ENCODE measurements at regions not wholly inside any gene's neighbourhood (a gene's known extent, or its start where the extent isn't known, plus 50 kb on each side); places are given as distances from the start of the nearest gene placed in this dataset.
"Not testable (repeated sequence)": the region's sequence is repeated elsewhere in the genome, so short reads cannot be mapped to it uniquely, and the experiment has no call there.

GRCh38 chr7:63887031-63887430 is 111.6 kb upstream of the ZNF722 start:
- no peak for DNase-seq (ENCODE audit: low read depth in 2 of 2)
- Histone ChIP-seq H3K4me2 (ENCODE audit: extremely low read depth, insufficient read depth, low read length) (no peak overlapping the region), H2AFZ (ENCODE audit: low read length) (no peak overlapping the region), H3K9ac (ENCODE audit: insufficient read depth, low read length) (no peak overlapping the region), H3K9me3 (ENCODE audit: control insufficient read depth, insufficient read depth, low read depth, low read length) (no peaks in the 10 kb centered on the region), H3K79me2 (ENCODE audit: control insufficient read depth, insufficient read depth, low read length) (no peaks in the 10 kb centered on the region), H3K27me3 (ENCODE audit: control insufficient read depth, insufficient read depth, low read length) (no peaks in the 10 kb centered on the region), H3K27ac (ENCODE audit: insufficient read depth, low read length) (no peak overlapping the region), H3K36me3 (ENCODE audit: control insufficient read depth, insufficient read depth, low read length) (no peaks in the 10 kb centered on the region), H3K4me3 (replicated peaks in 1 of 4; ENCODE audit: control extremely low read depth in 1 of 4, insufficient read depth in 1 of 4, low read depth in 3 of 4, low read length in 4 of 4) (no peak overlapping the region), H3K4me1 (ENCODE audit: control insufficient read depth, extremely low read depth, insufficient read depth, low read length) (no peaks in the 10 kb centered on the region), H4K20me1 (ENCODE audit: control insufficient read depth, extremely low read depth, insufficient read depth, low read length) (no peaks in the 10 kb centered on the region)
- no peak for TF ChIP-seq CTCF (conservative IDR thresholded peaks at IDR 0.05 in 1 of 2, IDR thresholded peaks at IDR 0.05 in 1 of 2; ENCODE audit: low read depth in 1 of 2, low read length in 2 of 2)
- TF ChIP-seq EZH2 (IDR thresholded peaks at IDR 0.05; ENCODE audit: low read length, missing control alignments): no peak

GRCh38 chr7:63899691-63900393 is 98.8 kb upstream of the ZNF722 start:
- no peak overlapping the region for H2AFZ ChIP-seq (ENCODE audit: low read length)
- H3K9ac ChIP-seq (ENCODE audit: insufficient read depth, low read length): no peak overlapping the region
- no peaks in the 10 kb centered on the region for H3K36me3 ChIP-seq (ENCODE audit: control insufficient read depth, insufficient read depth, low read length)
- no peaks in the 10 kb centered on the region for H4K20me1 ChIP-seq (ENCODE audit: control insufficient read depth, extremely low read depth, insufficient read depth, low read length)
- H3K79me2 ChIP-seq (ENCODE audit: control insufficient read depth, insufficient read depth, low read length): no peaks in the 10 kb centered on the region
- no peaks in the 10 kb centered on the region for H3K4me1 ChIP-seq (ENCODE audit: control insufficient read depth, extremely low read depth, insufficient read depth, low read length)
- no peak for TF ChIP-seq EZH2 (IDR thresholded peaks at IDR 0.05; ENCODE audit: low read length, missing control alignments)
- TF ChIP-seq CTCF (conservative IDR thresholded peaks at IDR 0.05 in 1 of 2, IDR thresholded peaks at IDR 0.05 in 1 of 2; ENCODE audit: low read depth in 1 of 2, low read length in 2 of 2): no peak
- H3K4me2 ChIP-seq (ENCODE audit: extremely low read depth, insufficient read depth, low read length): no peak overlapping the region
- H3K27me3 ChIP-seq (ENCODE audit: control insufficient read depth, insufficient read depth, low read length): no peaks in the 10 kb centered on the region
- no peak overlapping the region for H3K4me3 ChIP-seq (replicated peaks in 1 of 4; ENCODE audit: control extremely low read depth in 1 of 4, insufficient read depth in 1 of 4, low read depth in 3 of 4, low read length in 4 of 4)
- no peak overlapping the region for H3K27ac ChIP-seq (ENCODE audit: insufficient read depth, low read length)
- no peak for DNase-seq (ENCODE audit: low read depth in 2 of 2)
- no peaks in the 10 kb centered on the region for H3K9me3 ChIP-seq (ENCODE audit: control insufficient read depth, insufficient read depth, low read depth, low read length)

- Histone ChIP-seq H3K36me3 (ENCODE audit: control insufficient read depth, insufficient read depth, low read length) (no peaks in the 10 kb centered on the region), H3K27me3 (ENCODE audit: control insufficient read depth, insufficient read depth, low read length) (no peaks in the 10 kb centered on the region), H4K20me1 (ENCODE audit: control insufficient read depth, extremely low read depth, insufficient read depth, low read length) (no peaks in the 10 kb centered on the region), H3K4me3 (replicated peaks in 1 of 4; ENCODE audit: control extremely low read depth in 1 of 4, insufficient read depth in 1 of 4, low read depth in 3 of 4, low read length in 4 of 4) (peak overlapping the region in 1 of 4 experiments; percentile 7), H3K4me1 (ENCODE audit: control insufficient read depth, extremely low read depth, insufficient read depth, low read length) (no peaks in the 10 kb centered on the region), H3K79me2 (ENCODE audit: control insufficient read depth, insufficient read depth, low read length) (no peaks in the 10 kb centered on the region), H3K27ac (ENCODE audit: insufficient read depth, low read length) (no peak overlapping the region), H2AFZ (ENCODE audit: low read length) (no peak overlapping the region), H3K9me3 (ENCODE audit: control insufficient read depth, insufficient read depth, low read depth, low read length) (no peaks in the 10 kb centered on the region), H3K4me2 (ENCODE audit: extremely low read depth, insufficient read depth, low read length) (no peak overlapping the region), H3K9ac (ENCODE audit: insufficient read depth, low read length) (no peak overlapping the region)
- TF ChIP-seq CTCF (conservative IDR thresholded peaks at IDR 0.05 in 1 of 2, IDR thresholded peaks at IDR 0.05 in 1 of 2; ENCODE audit: low read depth in 1 of 2, low read length in 2 of 2) (no peak), EZH2 (IDR thresholded peaks at IDR 0.05; ENCODE audit: low read length, missing control alignments) (no peak)
- DNase-seq (ENCODE audit: low read depth in 2 of 2): no peak
These were observed 98.0 kb upstream of the ZNF722 start for GRCh38 chr7:63900394-63901203.

- H2AFZ ChIP-seq (ENCODE audit: low read length); H3K27ac ChIP-seq (ENCODE audit: insufficient read depth, low read length): not testable (repeated sequence)
These were observed 97.5 kb upstream of the ZNF722 start for GRCh38 chr7:63901204-63901506.

More at GRCh38 chr7:63901204-63901506, 97.5 kb upstream of the ZNF722 start:
- H3K9ac ChIP-seq (ENCODE audit: insufficient read depth, low read length); H3K27me3 ChIP-seq (ENCODE audit: control insufficient read depth, insufficient read depth, low read length); DNase-seq (ENCODE audit: low read depth in 2 of 2); H4K20me1 ChIP-seq (ENCODE audit: control insufficient read depth, extremely low read depth, insufficient read depth, low read length); H3K79me2 ChIP-seq (ENCODE audit: control insufficient read depth, insufficient read depth, low read length); H3K9me3 ChIP-seq (ENCODE audit: control insufficient read depth, insufficient read depth, low read depth, low read length); H3K4me1 ChIP-seq (ENCODE audit: control insufficient read depth, extremely low read depth, insufficient read depth, low read length); H3K36me3 ChIP-seq (ENCODE audit: control insufficient read depth, insufficient read depth, low read length); H3K4me3 ChIP-seq (replicated peaks in 1 of 4; ENCODE audit: control extremely low read depth in 1 of 4, insufficient read depth in 1 of 4, low read depth in 3 of 4, low read length in 4 of 4); H3K4me2 ChIP-seq (ENCODE audit: extremely low read depth, insufficient read depth, low read length): not testable (repeated sequence)
